Naive thymus-derived CD8-positive, alpha-beta T cell (primary cell): ENCODE measurements at regions not wholly inside any gene's neighbourhood (a gene's known extent, or its start where the extent isn't known, plus 50 kb on each side); places are given as distances from the start of the nearest gene placed in this dataset.

Experiments
- ATAC-seq, 2 donors: fragments of 150-1000 bp; cut with Tn5 transposase in 1 of 2; sonication (Bioruptor Pico), chemical (Tn5 transposase) in 1 of 2; 1 replicate in 1 of 2; 2 replicates in 1 of 2; pipeline ENCODE4 v1.10.0; 2021; ENCODE audit warnings: mild to moderate bottlenecking in 2 of 2, moderate library complexity in 2 of 2
- POLR2A ChIA-PET: fragments of 350-600 bp; sonication (Branson Sonifier 250); formaldehyde crosslinking; loops from one replicate; lab custom pipeline; 2021; ENCODE audit warnings: antibody characterized with exemption; lab: Charles Lee
- DNase-seq, 10 donors: peaks; one replicate each; pipeline versions ENCODE4 v3.0.0 to v3.0.0-alpha.2; 2020 to 2022
- H3K27ac Mint-ChIP-seq, 10 donors: one replicate each; pipeline ENCODE4 v1.8.0; 2020 to 2022; ENCODE audit warnings: mild to moderate bottlenecking in 10 of 10, mixed read lengths in 10 of 10, moderate library complexity in 4 of 10, inconsistent platforms in 1 of 10
- H3K27me3 Mint-ChIP-seq, 5 donors: one replicate each; pipeline ENCODE4 v1.8.0; 2021 to 2022; ENCODE audit warnings: mixed read lengths in 5 of 5
- H3K36me3 Mint-ChIP-seq, 3 donors: one replicate each; pipeline ENCODE4 v1.8.0; 2020 to 2022; ENCODE audit warnings: mixed read lengths in 3 of 3, mild to moderate bottlenecking in 2 of 3, inconsistent platforms in 1 of 3
- H3K4me1 Mint-ChIP-seq, 4 donors: one replicate each; pipeline ENCODE4 v1.8.0; 2021 to 2022; ENCODE audit warnings: mixed read lengths in 4 of 4
- H3K4me3 Mint-ChIP-seq, 10 donors: one replicate each; pipeline ENCODE4 v1.8.0; 2020 to 2022; ENCODE audit warnings: mild to moderate bottlenecking in 10 of 10, mixed read lengths in 10 of 10, moderate library complexity in 6 of 10, inconsistent platforms in 1 of 10
- H3K9me3 Mint-ChIP-seq, 9 donors: one replicate each; pipeline ENCODE4 v1.8.0; 2020 to 2022; ENCODE audit warnings: mixed read lengths in 9 of 9, mild to moderate bottlenecking in 3 of 9, inconsistent platforms in 1 of 9, moderate library complexity in 1 of 9

DNA sequence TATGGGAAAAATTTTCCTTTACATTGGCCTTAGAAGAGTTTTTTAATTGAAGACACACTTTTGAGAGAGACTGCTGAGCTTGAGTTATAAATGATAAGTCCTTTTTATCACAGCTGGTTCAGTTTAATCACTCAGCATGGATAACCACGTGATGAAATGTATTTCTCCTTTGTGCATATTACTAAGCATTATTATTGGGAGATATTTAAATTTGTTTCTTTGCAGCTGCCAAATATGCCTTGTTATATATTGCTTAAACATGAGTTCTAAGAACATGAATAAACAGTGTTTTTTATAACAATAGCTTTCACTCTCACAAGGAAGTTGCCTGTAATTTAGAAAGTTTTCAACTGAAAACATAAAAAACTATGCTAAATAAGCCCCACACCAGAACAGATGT lies 293.5 kb upstream of the LRFN5 start:
- Mint-ChIP-seq H3K9me3 (peaks cover 0 to 14% (median 6%) of the 10 kb centered on the region in 9 donors), H3K4me3 (no peak overlapping the region), H3K4me1 (no peaks in the 10 kb centered on the region), H3K36me3 (peaks cover 0 to 4% (median 0%) of the 10 kb centered on the region in 3 donors), H3K27ac (no peak overlapping the region), H3K27me3 (peaks cover 0 to 4% (median 0%) of the 10 kb centered on the region in 5 donors)
- POLR2A ChIA-PET = no interaction called here
- DNase-seq (no peak), ATAC-seq (no peak)

DNA sequence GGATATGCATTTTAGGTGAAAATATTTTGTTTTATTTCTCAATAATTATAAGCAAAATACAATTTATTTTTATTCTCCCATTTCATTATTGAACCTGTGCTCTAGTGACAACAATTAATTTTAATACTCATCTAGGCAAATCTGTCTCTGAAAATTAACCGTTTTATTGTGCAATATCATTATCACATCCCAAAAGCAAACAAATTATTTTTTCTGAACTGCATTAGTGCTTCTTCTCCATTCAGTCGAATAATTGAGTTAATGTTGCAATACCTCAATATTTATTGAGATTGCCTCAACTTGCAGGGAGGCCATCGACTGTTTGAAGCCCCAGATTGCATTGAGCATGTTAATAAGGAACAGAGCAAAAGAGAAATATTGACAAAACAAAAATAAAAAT lies 303.2 kb upstream of the LRFN5 start:
- DNase-seq (no peak), ATAC-seq (no peak)
- no peaks in the 10 kb centered on the region for H3K4me1 Mint-ChIP-seq
- POLR2A ChIA-PET = no interaction called here
- H3K27ac Mint-ChIP-seq = no peak overlapping the region
- H3K27me3 Mint-ChIP-seq = no peaks in the 10 kb centered on the region
- peaks cover 0 to 18% (median 0%) of the 10 kb centered on the region in 9 donors for H3K9me3 Mint-ChIP-seq
- H3K36me3 Mint-ChIP-seq = no peaks in the 10 kb centered on the region
- no peak overlapping the region for H3K4me3 Mint-ChIP-seq

DNA sequence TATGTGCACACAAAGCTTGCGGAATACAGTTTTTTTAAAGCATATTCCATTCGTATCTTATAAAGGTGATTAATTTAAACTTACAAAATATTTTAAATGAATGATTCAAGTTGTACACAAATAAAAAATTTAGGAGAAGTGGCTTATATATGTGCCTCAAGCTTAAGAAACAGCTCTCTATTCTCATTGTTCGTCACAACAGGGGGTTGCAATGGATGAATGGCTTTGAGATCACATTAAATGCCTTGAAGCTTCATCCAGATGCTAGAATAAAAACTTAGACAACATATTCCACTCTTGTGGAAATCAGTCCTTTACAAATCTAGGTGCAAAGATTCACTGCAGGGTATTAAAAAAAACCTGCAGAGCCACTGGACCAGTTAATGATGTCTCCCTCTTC lies 303.9 kb upstream of the LRFN5 start:
- no peak for DNase-seq
- Mint-ChIP-seq H3K9me3 (peaks cover 0 to 18% (median 0%) of the 10 kb centered on the region in 9 donors), H3K36me3 (no peaks in the 10 kb centered on the region), H3K4me1 (no peaks in the 10 kb centered on the region), H3K27ac (no peak overlapping the region), H3K27me3 (no peaks in the 10 kb centered on the region), H3K4me3 (no peak overlapping the region)
- POLR2A ChIA-PET = no interaction called here
- ATAC-seq = no peak

DNA sequence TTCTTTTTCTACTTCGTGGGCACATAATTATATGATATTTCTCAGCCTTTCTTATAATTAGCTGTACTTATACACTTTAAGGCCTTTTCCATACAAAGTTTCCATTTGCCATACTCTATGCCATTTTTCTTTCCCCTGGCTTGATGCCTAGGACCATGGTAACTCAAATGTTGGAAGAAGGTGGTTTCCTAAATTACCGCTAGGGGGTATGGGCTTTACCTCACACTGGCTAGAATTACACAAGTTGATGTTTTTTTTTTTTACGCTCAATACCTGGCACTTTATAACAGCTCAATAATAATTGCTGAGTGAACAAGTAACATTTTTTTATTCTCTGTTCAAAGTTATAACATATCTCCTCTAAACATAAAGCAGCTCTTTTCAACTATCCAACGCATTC lies 306.8 kb upstream of the LRFN5 start:
- no peak for DNase-seq
- Mint-ChIP-seq H3K27me3 (no peaks in the 10 kb centered on the region), H3K9me3 (peaks cover 0 to 12% (median 0%) of the 10 kb centered on the region in 9 donors), H3K4me1 (no peaks in the 10 kb centered on the region), H3K27ac (no peak overlapping the region), H3K4me3 (no peak overlapping the region), H3K36me3 (no peaks in the 10 kb centered on the region)
- POLR2A ChIA-PET = no interaction called here
- no peak for ATAC-seq

DNA sequence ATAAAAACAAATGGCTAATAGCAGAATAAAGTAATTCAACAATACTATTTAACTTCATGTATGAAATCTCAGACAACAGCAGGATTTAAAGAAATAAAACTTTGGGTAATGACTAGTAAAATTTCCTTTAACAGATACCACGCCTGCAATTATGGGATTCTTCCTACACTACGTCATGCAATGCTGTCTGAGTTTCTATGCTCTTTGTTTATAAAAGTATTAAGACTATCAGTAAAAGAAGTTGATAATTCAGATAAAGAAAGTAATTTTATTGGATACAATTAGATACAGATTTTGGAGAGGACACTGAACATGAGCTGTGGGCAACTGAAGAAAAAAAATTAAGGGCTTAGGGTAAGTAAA lies 308.4 kb upstream of the LRFN5 start:
- H3K4me3 Mint-ChIP-seq = no peak overlapping the region
- DNase-seq (no peak), ATAC-seq (no peak)
- H3K9me3 Mint-ChIP-seq = peaks cover 0 to 9% (median 1%) of the 10 kb centered on the region in 9 donors
- no peaks in the 10 kb centered on the region for H3K36me3 Mint-ChIP-seq
- H3K27ac Mint-ChIP-seq = no peak overlapping the region
- POLR2A ChIA-PET = no interaction called here
- no peaks in the 10 kb centered on the region for H3K27me3 Mint-ChIP-seq
- no peaks in the 10 kb centered on the region for H3K4me1 Mint-ChIP-seq

DNA sequence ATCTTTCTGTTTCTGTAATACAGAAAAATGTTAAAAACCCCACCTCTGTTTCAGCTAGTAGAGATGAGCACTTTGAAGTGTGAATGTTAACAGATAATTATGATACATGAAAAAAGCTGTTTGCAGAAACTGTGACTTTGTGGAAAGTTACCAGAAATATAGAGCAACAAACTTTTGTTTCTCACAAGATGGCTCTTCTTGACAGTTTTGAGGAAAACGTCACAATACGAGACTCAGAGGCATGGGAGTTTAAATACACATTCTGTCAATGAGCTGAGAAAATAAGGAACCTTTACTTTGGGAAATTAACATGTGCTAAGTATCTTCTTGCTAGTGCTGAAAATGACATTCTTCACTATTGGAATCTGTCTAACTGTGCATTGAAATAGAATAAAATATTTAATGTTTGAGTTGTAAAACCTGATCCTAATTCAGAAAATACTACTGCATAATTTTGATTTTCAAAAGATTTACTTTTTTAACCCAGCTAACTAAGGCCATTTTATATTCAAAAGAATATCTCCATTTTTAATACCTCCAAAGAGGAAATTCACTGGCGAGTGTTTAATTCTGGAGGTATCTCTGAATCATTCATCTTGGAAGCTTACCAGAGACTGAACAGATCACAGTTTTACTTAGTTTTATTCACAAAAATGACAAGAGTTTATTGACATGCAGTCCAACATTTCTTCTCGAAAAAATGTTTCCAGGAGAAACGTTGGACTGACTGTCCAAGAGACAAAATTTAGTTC lies 308.9 kb upstream of the LRFN5 start:
- H3K36me3 Mint-ChIP-seq = no peaks in the 10 kb centered on the region
- no peaks in the 10 kb centered on the region for H3K4me1 Mint-ChIP-seq
- no peak for DNase-seq
- H3K9me3 Mint-ChIP-seq = peaks cover 0 to 9% (median 2%) of the 10 kb centered on the region in 9 donors
- no peak overlapping the region for H3K4me3 Mint-ChIP-seq
- no peak overlapping the region for H3K27ac Mint-ChIP-seq
- no peaks in the 10 kb centered on the region for H3K27me3 Mint-ChIP-seq
- POLR2A ChIA-PET = no interaction called here
- ATAC-seq = no peak

DNA sequence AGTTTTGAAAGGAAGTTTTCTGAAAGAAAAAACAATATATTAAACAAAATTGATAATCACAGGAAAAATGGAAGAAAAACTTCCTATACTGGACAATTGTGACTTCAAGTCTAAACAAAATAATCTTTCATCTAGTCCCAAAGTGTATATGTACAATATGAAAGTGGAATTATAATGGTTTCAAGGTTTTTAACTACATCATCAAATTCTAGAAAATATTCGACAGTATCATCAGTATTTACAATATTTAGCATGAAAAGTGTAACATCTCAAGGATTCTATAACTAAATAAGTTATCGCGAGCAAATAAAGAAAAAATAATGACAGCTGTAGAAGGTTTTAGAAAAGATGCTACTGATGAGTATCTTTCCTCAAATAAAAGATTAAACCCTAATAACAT lies 310.9 kb upstream of the LRFN5 start:
- POLR2A ChIA-PET = no interaction called here
- no peak overlapping the region for H3K27ac Mint-ChIP-seq
- H3K4me3 Mint-ChIP-seq = no peak overlapping the region
- DNase-seq (no peak), ATAC-seq (no peak)
- H3K36me3 Mint-ChIP-seq = no peaks in the 10 kb centered on the region
- no peaks in the 10 kb centered on the region for H3K4me1 Mint-ChIP-seq
- H3K9me3 Mint-ChIP-seq = peaks cover 0 to 11% (median 4%) of the 10 kb centered on the region in 9 donors
- no peaks in the 10 kb centered on the region for H3K27me3 Mint-ChIP-seq

DNA sequence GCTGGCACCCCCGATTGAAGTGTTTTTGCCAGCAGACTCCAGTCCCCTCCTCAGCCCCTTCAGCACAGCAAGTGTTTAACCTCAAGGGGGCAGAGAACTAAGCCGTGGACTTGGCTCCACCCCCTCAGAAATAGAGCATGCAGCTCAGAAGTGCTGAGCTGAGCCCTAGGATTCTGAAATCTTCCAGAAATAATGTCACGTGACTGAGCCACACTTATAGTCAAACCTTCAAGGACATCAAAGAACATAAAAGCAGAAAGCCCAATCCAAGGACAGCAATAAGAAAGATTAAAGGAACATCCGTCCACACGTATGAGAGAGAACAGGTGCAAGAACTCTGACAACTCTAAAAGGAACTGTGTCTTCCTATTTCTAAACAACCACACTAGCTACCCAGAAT lies 317.7 kb upstream of the LRFN5 start:
- no peak for ATAC-seq
- H3K4me3 Mint-ChIP-seq = no peak overlapping the region

DNA sequence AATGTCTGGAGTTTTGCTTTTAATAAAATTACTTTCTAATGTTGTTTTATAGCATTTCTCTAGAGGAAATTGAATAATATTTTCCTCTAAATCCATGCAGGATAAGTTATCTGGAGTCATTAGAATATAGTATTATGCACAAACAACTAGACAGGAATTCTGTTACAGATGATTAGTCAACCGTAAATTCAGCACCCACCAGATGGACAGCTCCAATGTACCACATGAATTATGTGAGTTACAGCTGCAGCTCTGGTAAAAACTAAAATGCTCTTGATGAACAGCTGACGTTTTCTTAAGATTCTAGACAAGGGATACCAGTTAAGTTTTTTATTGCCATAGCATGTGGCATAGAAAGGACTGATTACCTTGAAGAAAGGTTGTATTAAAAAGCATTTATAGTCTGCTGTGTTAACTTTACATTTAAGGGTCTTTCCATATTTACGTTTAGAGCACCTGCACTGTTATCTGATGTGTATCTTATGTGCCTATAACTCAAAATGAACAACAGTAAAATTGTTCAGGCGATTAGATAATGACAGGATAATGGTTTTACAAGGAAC lies 321.4 kb upstream of the LRFN5 start:
- Mint-ChIP-seq H3K27ac (no peak overlapping the region), H3K4me3 (no peak overlapping the region), H3K27me3 (no peaks in the 10 kb centered on the region), H3K9me3 (peaks cover 0 to 27% (median 5%) of the 10 kb centered on the region in 9 donors), H3K36me3 (no peaks in the 10 kb centered on the region), H3K4me1 (no peaks in the 10 kb centered on the region)
- DNase-seq = no peak
- ATAC-seq = no peak
- POLR2A ChIA-PET = no interaction called here

More for the DNA sequence above, 317.7 kb upstream of the LRFN5 start:
- DNase-seq = no peak
- Mint-ChIP-seq H3K27me3 (no peaks in the 10 kb centered on the region), H3K36me3 (no peaks in the 10 kb centered on the region), H3K9me3 (peaks cover 1 to 21% (median 7%) of the 10 kb centered on the region in 9 donors), H3K27ac (no peak overlapping the region), H3K4me1 (no peaks in the 10 kb centered on the region)
- POLR2A ChIA-PET = no interaction called here

DNA sequence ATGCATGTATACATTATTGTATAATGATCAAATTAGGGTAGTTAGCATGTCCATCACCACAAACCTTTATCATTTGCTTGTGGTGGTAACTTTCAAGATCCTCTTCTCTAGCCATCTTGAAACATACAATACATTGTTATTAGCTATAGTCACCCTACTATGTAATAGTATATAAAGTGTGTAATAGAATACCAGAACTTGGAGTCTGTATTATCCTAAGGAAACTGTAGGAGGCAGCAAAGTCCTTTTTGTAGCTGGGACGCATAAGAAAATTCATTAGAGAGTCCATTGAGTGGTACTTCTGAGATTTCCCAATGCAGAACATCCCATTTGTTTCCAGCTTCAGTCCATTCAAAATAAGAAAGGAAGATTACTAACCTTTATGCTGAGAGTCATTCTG lies 325.9 kb upstream of the LRFN5 start:
- ATAC-seq = no peak
- Mint-ChIP-seq H3K27me3 (no peaks in the 10 kb centered on the region), H3K9me3 (peaks cover 0 to 22% (median 3%) of the 10 kb centered on the region in 9 donors), H3K4me3 (no peak overlapping the region), H3K4me1 (no peaks in the 10 kb centered on the region), H3K27ac (no peak overlapping the region), H3K36me3 (no peaks in the 10 kb centered on the region)
- DNase-seq = no peak
- POLR2A ChIA-PET = no interaction called here

DNA sequence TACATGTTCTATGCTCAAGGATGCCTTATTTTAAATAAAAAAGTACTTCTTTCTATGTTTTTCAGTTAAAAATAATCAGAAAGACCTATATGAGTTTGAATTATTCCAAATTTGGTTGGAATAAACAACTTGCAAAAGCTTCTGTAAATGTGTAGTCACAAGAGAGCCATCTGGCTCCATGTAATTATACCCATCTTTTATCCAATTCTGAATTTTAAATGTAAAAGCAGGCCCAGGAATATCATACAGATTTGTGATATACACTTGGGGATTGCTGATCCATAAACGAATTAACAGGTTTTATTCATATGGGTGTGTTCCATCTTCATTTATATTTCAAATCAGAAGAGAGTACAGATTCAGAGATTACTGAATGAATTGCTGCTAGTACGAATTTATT lies 329.2 kb upstream of the LRFN5 start:
- no peaks in the 10 kb centered on the region for H3K4me1 Mint-ChIP-seq
- no peak overlapping the region for H3K27ac Mint-ChIP-seq
- POLR2A ChIA-PET = no interaction called here
- peaks cover 0 to 22% (median 3%) of the 10 kb centered on the region in 9 donors for H3K9me3 Mint-ChIP-seq
- DNase-seq = no peak
- H3K36me3 Mint-ChIP-seq = no peaks in the 10 kb centered on the region
- no peaks in the 10 kb centered on the region for H3K27me3 Mint-ChIP-seq
- H3K4me3 Mint-ChIP-seq = no peak overlapping the region
- ATAC-seq = no peak

DNA sequence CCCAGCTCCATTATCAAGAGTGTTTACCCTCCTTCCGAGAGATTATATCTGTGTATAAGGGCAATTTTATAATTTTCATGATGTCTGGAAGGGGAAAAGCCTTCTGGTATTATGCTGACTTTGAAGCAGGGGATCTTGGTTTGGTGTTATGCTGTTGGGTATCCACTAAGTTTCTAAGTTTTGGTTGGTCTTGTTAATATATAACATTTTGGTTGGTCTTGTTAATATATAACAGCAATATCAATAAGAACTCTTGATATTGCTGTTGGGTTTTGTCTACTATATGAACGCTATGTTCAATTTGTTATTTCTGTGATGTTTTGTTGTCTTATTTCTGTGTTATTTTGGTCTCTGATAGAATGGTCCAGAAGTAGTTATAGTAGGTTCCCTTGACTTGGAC lies 349.2 kb upstream of the LRFN5 start:
- POLR2A ChIA-PET = no interaction called here
- Mint-ChIP-seq H3K27me3 (no peaks in the 10 kb centered on the region), H3K4me3 (no peak overlapping the region), H3K4me1 (no peaks in the 10 kb centered on the region), H3K9me3 (peaks cover 0 to 5% (median 0%) of the 10 kb centered on the region in 9 donors), H3K27ac (no peak overlapping the region), H3K36me3 (no peaks in the 10 kb centered on the region)
- DNase-seq (no peak), ATAC-seq (no peak)

DNA sequence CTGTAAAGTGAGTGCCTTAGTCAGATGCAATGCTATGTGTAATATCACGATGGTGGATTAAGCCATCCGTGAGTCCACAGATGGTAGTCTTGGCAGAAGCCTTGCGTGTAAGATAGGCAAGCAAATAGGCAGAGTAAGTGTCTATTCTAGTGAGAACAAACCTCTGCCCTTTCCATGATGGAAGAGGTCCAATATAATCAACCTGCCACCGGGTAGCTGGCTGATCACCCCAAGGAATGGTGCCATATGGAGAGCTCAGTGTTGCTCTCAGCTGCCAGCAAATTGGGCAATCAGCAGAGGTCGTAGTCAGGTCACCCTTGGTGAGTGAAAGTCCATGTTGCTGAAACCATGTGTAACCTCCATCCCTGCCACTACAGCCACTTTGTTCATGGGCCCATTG lies 371.2 kb upstream of the LRFN5 start:
- no peak for ATAC-seq

DNA sequence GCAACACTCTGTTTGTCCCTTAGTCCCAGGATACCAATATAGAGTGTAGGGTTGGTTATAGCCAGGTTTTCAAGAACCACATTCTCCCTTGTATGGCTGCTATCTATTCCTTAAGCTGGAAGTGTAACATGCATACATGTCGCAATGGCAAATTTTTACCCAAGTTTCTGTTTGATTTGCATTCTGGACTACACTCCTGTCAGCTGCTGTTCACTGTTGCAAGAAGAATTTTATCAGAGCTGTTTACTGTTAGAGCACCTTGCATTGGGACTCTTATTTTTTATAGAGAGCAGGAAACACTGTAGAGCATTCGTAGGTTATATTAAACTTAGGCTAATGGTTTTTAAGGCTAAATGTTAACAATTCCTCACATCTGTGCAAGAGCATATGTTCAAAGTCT lies 376.0 kb upstream of the LRFN5 start:
- POLR2A ChIA-PET = no interaction called here
- DNase-seq (no peak), ATAC-seq (no peak)
- Mint-ChIP-seq H3K4me1 (no peaks in the 10 kb centered on the region), H3K27me3 (no peaks in the 10 kb centered on the region), H3K4me3 (no peak overlapping the region), H3K36me3 (no peaks in the 10 kb centered on the region), H3K9me3 (peaks cover 0 to 9% (median 1%) of the 10 kb centered on the region in 9 donors), H3K27ac (no peak overlapping the region)

More for the DNA sequence above, 371.2 kb upstream of the LRFN5 start:
- H3K36me3 Mint-ChIP-seq = no peaks in the 10 kb centered on the region
- H3K4me1 Mint-ChIP-seq = no peaks in the 10 kb centered on the region
- H3K9me3 Mint-ChIP-seq = peaks cover 0 to 9% (median 3%) of the 10 kb centered on the region in 9 donors
- no peaks in the 10 kb centered on the region for H3K27me3 Mint-ChIP-seq
- H3K4me3 Mint-ChIP-seq = no peak overlapping the region
- H3K27ac Mint-ChIP-seq = no peak overlapping the region
- no peak for DNase-seq
- POLR2A ChIA-PET = no interaction called here
